ENCODE measurements at regions not wholly inside any gene's neighbourhood (a gene's known extent, or its start where the extent isn't known, plus 50 kb on each side); places are given as distances from the start of the nearest gene placed in this dataset.

- Histone ChIP-seq H3K79me2 (ENCODE audit: insufficient read depth, low read depth) (no peaks in the 10 kb centered on the region), H3K4me2 (no peak overlapping the region), H3K27ac (no peak overlapping the region), H2AFZ (ENCODE audit: low read depth) (no peak overlapping the region), H3K4me3 (IDR thresholded peaks at IDR 0.05; ENCODE audit: insufficient read depth, low read depth, low read length) (no peak overlapping the region), H3K36me3 (ENCODE audit: insufficient read depth) (no peaks in the 10 kb centered on the region), H3K9ac (no peak overlapping the region), H3K27me3 (ENCODE audit: insufficient read depth, low read depth) (no peaks in the 10 kb centered on the region), H3K4me1 (ENCODE audit: low read depth, poor library complexity, severe bottlenecking) (no peaks in the 10 kb centered on the region), H4K20me1 (ENCODE audit: insufficient read depth) (no peaks in the 10 kb centered on the region)
- no peak for TF ChIP-seq CTCF (conservative IDR thresholded peaks at IDR 0.05; ENCODE audit: low read depth, low read length)
These were observed 88.4 kb upstream of the SPANXB1 start for GRCh38 chrX:140913802-140914501.

GRCh38 chrX:140916872-140917271, 85.5 kb upstream of the SPANXB1 start:
- no peaks in the 10 kb centered on the region for H3K4me1 ChIP-seq (ENCODE audit: low read depth, poor library complexity, severe bottlenecking)
- H3K27me3 ChIP-seq (ENCODE audit: insufficient read depth, low read depth) = no peaks in the 10 kb centered on the region
- H3K79me2 ChIP-seq (ENCODE audit: insufficient read depth, low read depth) = no peaks in the 10 kb centered on the region
- no peak overlapping the region for H3K4me3 ChIP-seq (IDR thresholded peaks at IDR 0.05; ENCODE audit: insufficient read depth, low read depth, low read length)
- TF ChIP-seq CTCF (conservative IDR thresholded peaks at IDR 0.05; ENCODE audit: low read depth, low read length) = no peak
- no peak overlapping the region for H2AFZ ChIP-seq (ENCODE audit: low read depth)
- no peak overlapping the region for H3K4me2 ChIP-seq
- no peaks in the 10 kb centered on the region for H4K20me1 ChIP-seq (ENCODE audit: insufficient read depth)
- H3K27ac ChIP-seq = no peak overlapping the region
- H3K9ac ChIP-seq = no peak overlapping the region
- H3K36me3 ChIP-seq (ENCODE audit: insufficient read depth) = no peaks in the 10 kb centered on the region

- H2AFZ ChIP-seq (ENCODE audit: low read depth) = peak overlapping the region; percentile 73
- H3K4me3 ChIP-seq (IDR thresholded peaks at IDR 0.05; ENCODE audit: insufficient read depth, low read depth, low read length) = no peak overlapping the region
- H3K27ac ChIP-seq = no peak overlapping the region
- no peaks in the 10 kb centered on the region for H4K20me1 ChIP-seq (ENCODE audit: insufficient read depth)
- no peaks in the 10 kb centered on the region for H3K79me2 ChIP-seq (ENCODE audit: insufficient read depth, low read depth)
- H3K4me2 ChIP-seq = no peak overlapping the region
- no peaks in the 10 kb centered on the region for H3K36me3 ChIP-seq (ENCODE audit: insufficient read depth)
- TF ChIP-seq CTCF (conservative IDR thresholded peaks at IDR 0.05; ENCODE audit: low read depth, low read length) = no peak
- H3K9ac ChIP-seq = no peak overlapping the region
- H3K4me1 ChIP-seq (ENCODE audit: low read depth, poor library complexity, severe bottlenecking) = no peaks in the 10 kb centered on the region
- H3K27me3 ChIP-seq (ENCODE audit: insufficient read depth, low read depth) = no peaks in the 10 kb centered on the region
These were observed 84.9 kb upstream of the SPANXB1 start for GRCh38 chrX:140917354-140918115.

- Histone ChIP-seq H3K36me3 (ENCODE audit: insufficient read depth) (no peaks in the 10 kb centered on the region), H3K4me2 (no peak overlapping the region), H4K20me1 (ENCODE audit: insufficient read depth) (no peaks in the 10 kb centered on the region), H3K27ac (peak overlapping the region; percentile 18; the same call in 1 of the 2 replicates), H3K79me2 (ENCODE audit: insufficient read depth, low read depth) (no peaks in the 10 kb centered on the region), H2AFZ (ENCODE audit: low read depth) (peak overlapping the region; percentile 73), H3K9ac (no peak overlapping the region), H3K27me3 (ENCODE audit: insufficient read depth, low read depth) (no peaks in the 10 kb centered on the region), H3K4me1 (ENCODE audit: low read depth, poor library complexity, severe bottlenecking) (no peaks in the 10 kb centered on the region), H3K4me3 (IDR thresholded peaks at IDR 0.05; ENCODE audit: insufficient read depth, low read depth, low read length) (no peak overlapping the region)
- TF ChIP-seq CTCF (conservative IDR thresholded peaks at IDR 0.05; ENCODE audit: low read depth, low read length) = peak; percentile 82
These were observed 83.9 kb upstream of the SPANXB1 start for GRCh38 chrX:140918398-140919038.

All from KMS-11 (cell line).